GM23338 (cell line): ENCODE measurements at regions not wholly inside any gene's neighbourhood (a gene's known extent, or its start where the extent isn't known, plus 50 kb on each side); places are given as distances from the start of the nearest gene placed in this dataset.

ENCODE experiments used
- CREB1 ChIP-seq: fragments of 250-450 bp; sonication (Bioruptor Pico); IDR thresholded peaks from 2 replicates; pipeline ENCODE4 v1.5.0; 2020; ENCODE audit warnings: low read depth, mild to moderate bottlenecking, moderate library complexity
- EZH2 ChIP-seq: fragments of 200-600 bp; sonication (generic); IDR thresholded peaks from one replicate; pipeline ENCODE4 v1.8.0; 2017; ENCODE audit warnings: antibody characterized with exemption, mild to moderate bottlenecking, low read depth; ENCODE audit not compliant: unreplicated experiment
- EZH2phosphoT487 ChIP-seq: fragments of 200-600 bp; sonication (generic); IDR thresholded peaks from one replicate; pipeline ENCODE4 v1.8.1; 2018; ENCODE audit warnings: antibody characterized with exemption; ENCODE audit not compliant: unreplicated experiment
- JUNB ChIP-seq: IDR thresholded peaks from one replicate; pipeline ENCODE4 v1.6.1; 2016; ENCODE audit warnings: antibody characterized with exemption; ENCODE audit not compliant: unreplicated experiment
- NANOG ChIP-seq: IDR thresholded peaks from 2 replicates; pipeline ENCODE4 v1.6.1; 2016; ENCODE audit warnings: antibody characterized with exemption, borderline replicate concordance
- POLR2AphosphoS5 ChIP-seq: IDR thresholded peaks from 2 replicates; pipeline ENCODE4 v1.6.1; 2016; ENCODE audit warnings: antibody characterized with exemption, low read depth
- STAT1 ChIP-seq: IDR thresholded peaks from one replicate; pipeline ENCODE4 v1.6.1; 2016; ENCODE audit warnings: antibody characterized with exemption; ENCODE audit not compliant: unreplicated experiment
- ZNF114 ChIP-seq: fragments of 250-450 bp; sonication (Bioruptor Pico); IDR thresholded peaks from 2 replicates; pipeline ENCODE4 v1.5.0; 2020; ENCODE audit warnings: mild to moderate bottlenecking, moderate library complexity
- ZNF331 ChIP-seq: fragments of 250-450 bp; sonication (Bioruptor Pico); IDR thresholded peaks from 2 replicates; pipeline ENCODE4 v1.5.0; 2020; ENCODE audit warnings: low read depth, mild to moderate bottlenecking, moderate library complexity
- TF ChIP-seq, protein P1 (sequence below), 2 experiments: fragments of 200-600 bp in 1 of 2; sonication (generic) in 1 of 2; conservative IDR thresholded peaks; 2 replicates each; pipeline versions ENCODE4 v1.5.1 to v1.6.1; 2016 to 2017; ENCODE audit warnings: antibody characterized with exemption in 2 of 2, low read depth in 2 of 2, mild to moderate bottlenecking in 2 of 2, moderate library complexity in 1 of 2
- TF ChIP-seq, protein P2 (sequence below): IDR thresholded peaks from 2 replicates; pipeline ENCODE4 v1.6.1; 2016; ENCODE audit warnings: antibody characterized with exemption
- TF ChIP-seq, protein P3 (sequence below): fragments of 250-450 bp; sonication (Bioruptor Pico); IDR thresholded peaks from 2 replicates; pipeline ENCODE4 v1.5.0; 2020; ENCODE audit warnings: mild to moderate bottlenecking, moderate library complexity
- TF ChIP-seq, protein P4 (sequence below): IDR thresholded peaks from one replicate; pipeline ENCODE4 v1.6.1; 2018; ENCODE audit warnings: antibody characterized with exemption; ENCODE audit not compliant: unreplicated experiment

DNA sequence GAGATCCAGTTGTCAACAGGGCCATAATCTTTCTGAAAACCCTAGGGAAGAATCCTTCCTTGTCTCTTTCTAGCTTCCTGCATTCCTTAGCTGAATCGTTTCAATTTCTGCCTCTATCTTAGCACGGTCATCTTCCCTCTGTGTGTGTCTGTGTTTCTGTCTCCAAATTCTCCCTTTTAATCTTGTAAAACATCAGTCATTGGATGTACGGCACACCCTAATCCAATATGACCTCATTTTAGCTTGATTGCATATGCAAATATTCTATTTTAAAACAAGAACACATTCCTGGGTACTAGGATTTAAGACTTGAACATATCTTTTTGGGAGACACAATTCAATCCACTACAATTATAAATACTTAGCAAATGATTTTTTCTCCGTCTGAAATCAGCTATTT, 600.3 kb downstream of the GBE1 start:
- TF ChIP-seq, protein P1, sequence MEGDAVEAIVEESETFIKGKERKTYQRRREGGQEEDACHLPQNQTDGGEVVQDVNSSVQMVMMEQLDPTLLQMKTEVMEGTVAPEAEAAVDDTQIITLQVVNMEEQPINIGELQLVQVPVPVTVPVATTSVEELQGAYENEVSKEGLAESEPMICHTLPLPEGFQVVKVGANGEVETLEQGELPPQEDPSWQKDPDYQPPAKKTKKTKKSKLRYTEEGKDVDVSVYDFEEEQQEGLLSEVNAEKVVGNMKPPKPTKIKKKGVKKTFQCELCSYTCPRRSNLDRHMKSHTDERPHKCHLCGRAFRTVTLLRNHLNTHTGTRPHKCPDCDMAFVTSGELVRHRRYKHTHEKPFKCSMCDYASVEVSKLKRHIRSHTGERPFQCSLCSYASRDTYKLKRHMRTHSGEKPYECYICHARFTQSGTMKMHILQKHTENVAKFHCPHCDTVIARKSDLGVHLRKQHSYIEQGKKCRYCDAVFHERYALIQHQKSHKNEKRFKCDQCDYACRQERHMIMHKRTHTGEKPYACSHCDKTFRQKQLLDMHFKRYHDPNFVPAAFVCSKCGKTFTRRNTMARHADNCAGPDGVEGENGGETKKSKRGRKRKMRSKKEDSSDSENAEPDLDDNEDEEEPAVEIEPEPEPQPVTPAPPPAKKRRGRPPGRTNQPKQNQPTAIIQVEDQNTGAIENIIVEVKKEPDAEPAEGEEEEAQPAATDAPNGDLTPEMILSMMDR (conservative IDR thresholded peaks at IDR 0.05; ENCODE audit: low read depth in 2 of 2): no peak
- no peak for TF ChIP-seq EZH2
- TF ChIP-seq EZH2phosphoT487: no peak
- no peak for TF ChIP-seq NANOG
- TF ChIP-seq POLR2AphosphoS5: no peak
- TF ChIP-seq JUNB: no peak
- TF ChIP-seq CREB1 (CRISPR knock-in tag): no peak
- TF ChIP-seq, protein P2, sequence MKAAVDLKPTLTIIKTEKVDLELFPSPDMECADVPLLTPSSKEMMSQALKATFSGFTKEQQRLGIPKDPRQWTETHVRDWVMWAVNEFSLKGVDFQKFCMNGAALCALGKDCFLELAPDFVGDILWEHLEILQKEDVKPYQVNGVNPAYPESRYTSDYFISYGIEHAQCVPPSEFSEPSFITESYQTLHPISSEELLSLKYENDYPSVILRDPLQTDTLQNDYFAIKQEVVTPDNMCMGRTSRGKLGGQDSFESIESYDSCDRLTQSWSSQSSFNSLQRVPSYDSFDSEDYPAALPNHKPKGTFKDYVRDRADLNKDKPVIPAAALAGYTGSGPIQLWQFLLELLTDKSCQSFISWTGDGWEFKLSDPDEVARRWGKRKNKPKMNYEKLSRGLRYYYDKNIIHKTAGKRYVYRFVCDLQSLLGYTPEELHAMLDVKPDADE: no peak
- TF ChIP-seq, protein P3, sequence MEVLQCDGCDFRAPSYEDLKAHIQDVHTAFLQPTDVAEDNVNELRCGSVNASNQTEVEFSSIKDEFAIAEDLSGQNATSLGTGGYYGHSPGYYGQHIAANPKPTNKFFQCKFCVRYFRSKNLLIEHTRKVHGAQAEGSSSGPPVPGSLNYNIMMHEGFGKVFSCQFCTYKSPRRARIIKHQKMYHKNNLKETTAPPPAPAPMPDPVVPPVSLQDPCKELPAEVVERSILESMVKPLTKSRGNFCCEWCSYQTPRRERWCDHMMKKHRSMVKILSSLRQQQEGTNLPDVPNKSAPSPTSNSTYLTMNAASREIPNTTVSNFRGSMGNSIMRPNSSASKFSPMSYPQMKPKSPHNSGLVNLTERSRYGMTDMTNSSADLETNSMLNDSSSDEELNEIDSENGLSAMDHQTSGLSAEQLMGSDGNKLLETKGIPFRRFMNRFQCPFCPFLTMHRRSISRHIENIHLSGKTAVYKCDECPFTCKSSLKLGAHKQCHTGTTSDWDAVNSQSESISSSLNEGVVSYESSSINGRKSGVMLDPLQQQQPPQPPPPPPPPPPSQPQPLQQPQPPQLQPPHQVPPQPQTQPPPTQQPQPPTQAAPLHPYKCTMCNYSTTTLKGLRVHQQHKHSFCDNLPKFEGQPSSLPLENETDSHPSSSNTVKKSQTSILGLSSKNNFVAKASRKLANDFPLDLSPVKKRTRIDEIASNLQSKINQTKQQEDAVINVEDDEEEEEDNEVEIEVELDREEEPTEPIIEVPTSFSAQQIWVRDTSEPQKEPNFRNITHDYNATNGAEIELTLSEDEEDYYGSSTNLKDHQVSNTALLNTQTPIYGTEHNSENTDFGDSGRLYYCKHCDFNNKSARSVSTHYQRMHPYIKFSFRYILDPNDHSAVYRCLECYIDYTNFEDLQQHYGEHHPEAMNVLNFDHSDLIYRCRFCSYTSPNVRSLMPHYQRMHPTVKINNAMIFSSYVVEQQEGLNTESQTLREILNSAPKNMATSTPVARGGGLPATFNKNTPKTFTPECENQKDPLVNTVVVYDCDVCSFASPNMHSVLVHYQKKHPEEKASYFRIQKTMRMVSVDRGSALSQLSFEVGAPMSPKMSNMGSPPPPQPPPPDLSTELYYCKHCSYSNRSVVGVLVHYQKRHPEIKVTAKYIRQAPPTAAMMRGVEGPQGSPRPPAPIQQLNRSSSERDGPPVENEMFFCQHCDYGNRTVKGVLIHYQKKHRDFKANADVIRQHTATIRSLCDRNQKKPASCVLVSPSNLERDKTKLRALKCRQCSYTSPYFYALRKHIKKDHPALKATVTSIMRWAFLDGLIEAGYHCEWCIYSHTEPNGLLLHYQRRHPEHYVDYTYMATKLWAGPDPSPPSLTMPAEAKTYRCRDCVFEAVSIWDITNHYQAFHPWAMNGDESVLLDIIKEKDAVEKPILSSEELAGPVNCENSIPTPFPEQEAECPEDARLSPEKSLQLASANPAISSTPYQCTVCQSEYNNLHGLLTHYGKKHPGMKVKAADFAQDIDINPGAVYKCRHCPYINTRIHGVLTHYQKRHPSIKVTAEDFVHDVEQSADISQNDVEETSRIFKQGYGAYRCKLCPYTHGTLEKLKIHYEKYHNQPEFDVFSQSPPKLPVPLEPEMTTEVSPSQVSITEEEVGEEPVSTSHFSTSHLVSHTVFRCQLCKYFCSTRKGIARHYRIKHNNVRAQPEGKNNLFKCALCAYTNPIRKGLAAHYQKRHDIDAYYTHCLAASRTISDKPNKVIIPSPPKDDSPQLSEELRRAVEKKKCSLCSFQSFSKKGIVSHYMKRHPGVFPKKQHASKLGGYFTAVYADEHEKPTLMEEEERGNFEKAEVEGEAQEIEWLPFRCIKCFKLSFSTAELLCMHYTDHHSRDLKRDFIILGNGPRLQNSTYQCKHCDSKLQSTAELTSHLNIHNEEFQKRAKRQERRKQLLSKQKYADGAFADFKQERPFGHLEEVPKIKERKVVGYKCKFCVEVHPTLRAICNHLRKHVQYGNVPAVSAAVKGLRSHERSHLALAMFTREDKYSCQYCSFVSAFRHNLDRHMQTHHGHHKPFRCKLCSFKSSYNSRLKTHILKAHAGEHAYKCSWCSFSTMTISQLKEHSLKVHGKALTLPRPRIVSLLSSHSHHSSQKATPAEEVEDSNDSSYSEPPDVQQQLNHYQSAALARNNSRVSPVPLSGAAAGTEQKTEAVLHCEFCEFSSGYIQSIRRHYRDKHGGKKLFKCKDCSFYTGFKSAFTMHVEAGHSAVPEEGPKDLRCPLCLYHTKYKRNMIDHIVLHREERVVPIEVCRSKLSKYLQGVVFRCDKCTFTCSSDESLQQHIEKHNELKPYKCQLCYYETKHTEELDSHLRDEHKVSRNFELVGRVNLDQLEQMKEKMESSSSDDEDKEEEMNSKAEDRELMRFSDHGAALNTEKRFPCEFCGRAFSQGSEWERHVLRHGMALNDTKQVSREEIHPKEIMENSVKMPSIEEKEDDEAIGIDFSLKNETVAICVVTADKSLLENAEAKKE (CRISPR knock-in tag): no peak
- TF ChIP-seq ZNF331 (CRISPR knock-in tag): no peak
- TF ChIP-seq, protein P4, sequence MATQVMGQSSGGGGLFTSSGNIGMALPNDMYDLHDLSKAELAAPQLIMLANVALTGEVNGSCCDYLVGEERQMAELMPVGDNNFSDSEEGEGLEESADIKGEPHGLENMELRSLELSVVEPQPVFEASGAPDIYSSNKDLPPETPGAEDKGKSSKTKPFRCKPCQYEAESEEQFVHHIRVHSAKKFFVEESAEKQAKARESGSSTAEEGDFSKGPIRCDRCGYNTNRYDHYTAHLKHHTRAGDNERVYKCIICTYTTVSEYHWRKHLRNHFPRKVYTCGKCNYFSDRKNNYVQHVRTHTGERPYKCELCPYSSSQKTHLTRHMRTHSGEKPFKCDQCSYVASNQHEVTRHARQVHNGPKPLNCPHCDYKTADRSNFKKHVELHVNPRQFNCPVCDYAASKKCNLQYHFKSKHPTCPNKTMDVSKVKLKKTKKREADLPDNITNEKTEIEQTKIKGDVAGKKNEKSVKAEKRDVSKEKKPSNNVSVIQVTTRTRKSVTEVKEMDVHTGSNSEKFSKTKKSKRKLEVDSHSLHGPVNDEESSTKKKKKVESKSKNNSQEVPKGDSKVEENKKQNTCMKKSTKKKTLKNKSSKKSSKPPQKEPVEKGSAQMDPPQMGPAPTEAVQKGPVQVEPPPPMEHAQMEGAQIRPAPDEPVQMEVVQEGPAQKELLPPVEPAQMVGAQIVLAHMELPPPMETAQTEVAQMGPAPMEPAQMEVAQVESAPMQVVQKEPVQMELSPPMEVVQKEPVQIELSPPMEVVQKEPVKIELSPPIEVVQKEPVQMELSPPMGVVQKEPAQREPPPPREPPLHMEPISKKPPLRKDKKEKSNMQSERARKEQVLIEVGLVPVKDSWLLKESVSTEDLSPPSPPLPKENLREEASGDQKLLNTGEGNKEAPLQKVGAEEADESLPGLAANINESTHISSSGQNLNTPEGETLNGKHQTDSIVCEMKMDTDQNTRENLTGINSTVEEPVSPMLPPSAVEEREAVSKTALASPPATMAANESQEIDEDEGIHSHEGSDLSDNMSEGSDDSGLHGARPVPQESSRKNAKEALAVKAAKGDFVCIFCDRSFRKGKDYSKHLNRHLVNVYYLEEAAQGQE: no peak
- TF ChIP-seq STAT1: no peak
- no peak for TF ChIP-seq ZNF114 (CRISPR knock-in tag)
